GM12878 (cell line): ENCODE measurements at regions not wholly inside any gene's neighbourhood (a gene's known extent, or its start where the extent isn't known, plus 50 kb on each side); places are given as distances from the start of the nearest gene placed in this dataset.

Source experiments
- ATAC-seq: fragments of 200-7000 bp; cut with Tn5 transposase; 3 replicates; pipeline ENCODE4 v1.9.1; 2020; ENCODE audit warnings: mild to moderate bottlenecking, moderate library complexity
- BruUV-seq: library from RNA; stranded (reverse); fragments of 400-500 nt; replicated peaks from 2 replicates; lab custom pipeline; 2021; lab: Mats Ljungman, UMichigan
- CTCF ChIA-PET: fragments of 300-600 bp; sonication (Branson Sonifier 250); formaldehyde crosslinking; extraction: SDS; loops from one replicate; lab custom pipeline; 2021; ENCODE audit warnings: inconsistent platforms; lab: Yijun Ruan, JAX
- POLR2A ChIA-PET: fragments of 350-600 bp; formaldehyde crosslinking; extraction: SDS; loops from one replicate; lab custom pipeline; 2021; ENCODE audit warnings: inconsistent platforms; lab: Charles Lee
- RAD21 ChIA-PET: fragments of 300-600 bp; sonication (Branson Sonifier 250); formaldehyde crosslinking; loops from one replicate; lab custom pipeline; 2023; ENCODE audit warnings: antibody characterized with exemption; ENCODE audit not compliant: unreplicated experiment; lab: Charles Lee
- SMC1A ChIA-PET: fragments of 300-600 bp; sonication (Branson Sonifier 250); formaldehyde crosslinking; loops from one replicate; lab custom pipeline; 2023; ENCODE audit not compliant: unreplicated experiment, uncharacterized antibody; lab: Charles Lee
- DNase-seq: peaks from one replicate; pipeline ENCODE4 v3.0.0-alpha.2; 2011; ENCODE audit warnings: low read depth, low spot score
- FAIRE-seq: peaks from 3 replicates; lab custom pipeline; 2011; peaks lifted over from hg19 to GRCh38; lab: Jason Lieb, UNC
- H2AFZ ChIP-seq: 2 replicates; pipeline ENCODE4 v1.6.0; 2011; ENCODE audit warnings: low read depth, low read length, control low read depth; ENCODE audit not compliant: control insufficient read depth
- H3K27ac ChIP-seq: 2 replicates; pipeline ENCODE4 v1.5.1; 2011; ENCODE audit warnings: control low read depth; ENCODE audit not compliant: control insufficient read depth, insufficient read depth
- H3K27me3 ChIP-seq, 2 experiments: replicated peaks in 1 of 2; 2 replicates each; pipeline versions ENCODE4 v1.6.0 to v1.6.1; 2011; ENCODE audit warnings: low read length in 1 of 2; ENCODE audit not compliant: control insufficient read depth in 2 of 2, insufficient read depth in 2 of 2
- H3K36me3 ChIP-seq, 2 experiments: 2 replicates each; pipeline ENCODE4 v1.5.1; 2011; ENCODE audit warnings: low read length in 1 of 2; ENCODE audit not compliant: control insufficient read depth in 2 of 2, insufficient read depth in 2 of 2
- H3K4me1 ChIP-seq: 2 replicates; pipeline ENCODE4 v1.6.1; 2011; ENCODE audit warnings: mild to moderate bottlenecking, low read length, moderate library complexity, mixed read lengths; ENCODE audit not compliant: control insufficient read depth, insufficient read depth
- H3K4me2 ChIP-seq: 2 replicates; pipeline ENCODE4 v1.6.0; 2011; ENCODE audit warnings: control low read depth; ENCODE audit not compliant: control insufficient read depth, insufficient read depth
- H3K4me3 ChIP-seq: fragments of 200-600 bp; sonication (generic); 2 replicates; pipeline ENCODE4 v1.5.1; 2016
- H3K79me2 ChIP-seq: 2 replicates; pipeline ENCODE4 v1.6.0; 2011; ENCODE audit warnings: low read length; ENCODE audit not compliant: control insufficient read depth, insufficient read depth
- H3K9ac ChIP-seq: 2 replicates; pipeline ENCODE4 v1.8.0; 2011; ENCODE audit warnings: low read length, control low read depth, mixed read lengths; ENCODE audit not compliant: control insufficient read depth, insufficient read depth
- H3K9me3 ChIP-seq: replicated peaks from 3 replicates; pipeline ENCODE4 v1.5.1; 2011; ENCODE audit warnings: mild to moderate bottlenecking, low read length; ENCODE audit not compliant: control insufficient read depth, insufficient read depth
- H4K20me1 ChIP-seq: 2 replicates; pipeline ENCODE4 v1.6.0; 2011; ENCODE audit not compliant: control insufficient read depth, insufficient read depth
- CHD1 ChIP-seq: IDR thresholded peaks from 2 replicates; pipeline ENCODE4 v1.6.1; 2012; ENCODE audit warnings: low read depth, low read length, improper control_type of control experiment
- EED ChIP-seq: sonication (generic); IDR thresholded peaks from 2 replicates; pipeline ENCODE4 v1.6.1; 2016; ENCODE audit warnings: antibody characterized with exemption, low read depth
- HDAC6 ChIP-seq: fragments of 200-600 bp; sonication (generic); IDR thresholded peaks from one replicate; pipeline ENCODE4 v1.8.0; 2017; ENCODE audit warnings: antibody characterized with exemption; ENCODE audit not compliant: unreplicated experiment
- MYB ChIP-seq: fragments of 150-350 bp; IDR thresholded peaks from 2 replicates; pipeline ENCODE4 v1.6.1; 2014; ENCODE audit warnings: mild to moderate bottlenecking, low read depth, low read length, borderline replicate concordance
- RBBP5 ChIP-seq: fragments of 200-600 bp; sonication (generic); conservative IDR thresholded peaks from 2 replicates; pipeline ENCODE4 v1.6.1; 2016
- SPI1 ChIP-seq: IDR thresholded peaks from 2 replicates; pipeline ENCODE4 v1.6.1; 2011; ENCODE audit warnings: low read depth, mild to moderate bottlenecking, low read length, moderate library complexity, borderline replicate concordance; ENCODE audit not compliant: insufficient read depth
- SRF ChIP-seq, 2 experiments: IDR thresholded peaks; 2 replicates each; pipeline ENCODE4 v1.6.1; 2011; ENCODE audit warnings: low read depth in 2 of 2, low read length in 2 of 2, mild to moderate bottlenecking in 1 of 2, moderate library complexity in 1 of 2
- whole genome bisulfite sequencing: methylation state at CpG from one replicate; pipeline ENCODE4 v1.1.6; 2016; ENCODE audit warnings: low lambda C conversion rate; ENCODE audit not compliant: insufficient replicate concordance, insufficient coverage; ENCODE audit errors: missing lambda C conversion rate; 5-methylcytosine and 5-hydroxymethylcytosine counted together
- in situ Hi-C: fragments of 300-500 bp; cut with MboI; formaldehyde crosslinking; loops from 9 replicates; pipeline ENCODE4 v1.14.3; 2018; ENCODE audit warnings: mixed read lengths
- intact Hi-C: fragments of 100-400 bp; cut with micrococcal nuclease; formaldehyde crosslinking; loops from one replicate; pipeline ENCODE4 v1.14.2; 2022; ENCODE audit not compliant: unreplicated experiment
- TF ChIP-seq, protein P1 (sequence below): fragments of 150-350 bp; IDR thresholded peaks from 2 replicates; pipeline ENCODE4 v1.6.1; 2016; ENCODE audit warnings: low read depth, low read length

DNA sequence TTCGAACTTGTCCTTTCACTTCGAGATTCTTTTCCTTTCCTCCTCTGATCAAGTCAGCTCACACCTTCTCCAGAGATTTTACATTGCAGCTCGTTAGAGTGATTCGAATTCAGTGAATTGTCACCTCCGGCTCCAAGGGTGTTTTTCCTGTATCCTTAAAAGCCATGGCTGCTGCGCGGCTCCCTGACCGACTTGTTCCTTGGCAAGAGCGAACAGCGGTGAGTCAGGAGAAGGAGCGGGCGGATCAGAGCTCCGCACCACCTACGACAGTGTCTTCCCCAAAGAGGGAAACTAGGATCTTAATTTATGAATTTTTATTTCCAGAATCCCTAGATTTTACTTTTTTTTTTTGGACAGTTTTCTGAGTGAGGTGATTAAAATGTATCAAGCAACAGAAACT, 204.4 kb upstream of the ADGRL2 start:
- no peak overlapping the region for H2AFZ ChIP-seq

DNA sequence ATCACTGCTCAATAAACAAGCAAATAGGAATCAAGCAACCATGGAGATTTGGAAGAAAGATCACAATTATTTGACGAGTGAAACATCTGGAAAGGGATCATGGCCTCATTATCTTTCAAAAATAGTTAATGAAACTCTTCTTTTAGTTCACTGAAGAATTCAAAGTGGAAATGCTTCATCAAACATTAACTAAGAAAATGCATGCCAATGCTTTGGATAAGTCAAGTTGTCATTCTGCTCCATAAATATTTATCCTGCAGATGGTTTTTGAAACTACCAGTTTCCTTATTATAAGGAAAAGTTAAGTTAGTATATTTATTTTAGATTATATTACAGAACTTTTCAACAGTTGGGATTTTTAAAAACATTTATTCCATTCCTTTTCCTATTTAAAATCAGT, 206.5 kb upstream of the ADGRL2 start:
- H3K79me2 ChIP-seq, result no peaks in the 10 kb centered on the region
- ChIA-PET POLR2A (interaction anchor here (1.1 kb wide), 1 partner anchor 9 kb away, joined by 3 read pairs; no protein-coding TSS in a partner anchor), SMC1A (interaction anchor here (1.0 to 18.8 kb wide), 4 partner anchors 10 to 43 kb away, joined by 3 to 210 read pairs (median 56); no protein-coding TSS in a partner anchor), CTCF (interaction anchor here (1.7 to 3.9 kb wide), 3 partner anchors 10 to 45 kb away, joined by 5 to 29 read pairs (median 10); no protein-coding TSS in a partner anchor), RAD21 (interaction anchor here (1.8 to 4.4 kb wide), 2 partner anchors 10 to 44 kb away, joined by 6 to 28 read pairs; no protein-coding TSS in a partner anchor)
- BruUV-seq, result no TSS peak
- in situ Hi-C loops (no loop called here), intact Hi-C loops (no loop called here)
- H3K9ac ChIP-seq, result no peak overlapping the region
- no peaks in the 10 kb centered on the region; the same call in 2 of the 3 replicates for H3K9me3 ChIP-seq
- FAIRE-seq (no peak), ATAC-seq (no peak), DNase-seq (no peak)
- H3K4me2 ChIP-seq, result no peak overlapping the region
- no peak overlapping the region for H3K27ac ChIP-seq
- H3K4me1 ChIP-seq, result peaks cover 9% of the 10 kb centered on the region
- H3K4me3 ChIP-seq, result no peak overlapping the region
- H2AFZ ChIP-seq, result no peak overlapping the region
- no peaks in the 10 kb centered on the region for H4K20me1 ChIP-seq
- H3K36me3 ChIP-seq, result no peaks in the 10 kb centered on the region
- 50% methylated on average over 1 of the region's 1 CpG for WGBS
- no peaks in the 10 kb centered on the region for H3K27me3 ChIP-seq
- TF ChIP-seq SPI1 (no peak), EED (no peak), RBBP5 (no peak), MYB (no peak), CHD1 (no peak), HDAC6 (no peak)
- TF ChIP-seq, protein P1, sequence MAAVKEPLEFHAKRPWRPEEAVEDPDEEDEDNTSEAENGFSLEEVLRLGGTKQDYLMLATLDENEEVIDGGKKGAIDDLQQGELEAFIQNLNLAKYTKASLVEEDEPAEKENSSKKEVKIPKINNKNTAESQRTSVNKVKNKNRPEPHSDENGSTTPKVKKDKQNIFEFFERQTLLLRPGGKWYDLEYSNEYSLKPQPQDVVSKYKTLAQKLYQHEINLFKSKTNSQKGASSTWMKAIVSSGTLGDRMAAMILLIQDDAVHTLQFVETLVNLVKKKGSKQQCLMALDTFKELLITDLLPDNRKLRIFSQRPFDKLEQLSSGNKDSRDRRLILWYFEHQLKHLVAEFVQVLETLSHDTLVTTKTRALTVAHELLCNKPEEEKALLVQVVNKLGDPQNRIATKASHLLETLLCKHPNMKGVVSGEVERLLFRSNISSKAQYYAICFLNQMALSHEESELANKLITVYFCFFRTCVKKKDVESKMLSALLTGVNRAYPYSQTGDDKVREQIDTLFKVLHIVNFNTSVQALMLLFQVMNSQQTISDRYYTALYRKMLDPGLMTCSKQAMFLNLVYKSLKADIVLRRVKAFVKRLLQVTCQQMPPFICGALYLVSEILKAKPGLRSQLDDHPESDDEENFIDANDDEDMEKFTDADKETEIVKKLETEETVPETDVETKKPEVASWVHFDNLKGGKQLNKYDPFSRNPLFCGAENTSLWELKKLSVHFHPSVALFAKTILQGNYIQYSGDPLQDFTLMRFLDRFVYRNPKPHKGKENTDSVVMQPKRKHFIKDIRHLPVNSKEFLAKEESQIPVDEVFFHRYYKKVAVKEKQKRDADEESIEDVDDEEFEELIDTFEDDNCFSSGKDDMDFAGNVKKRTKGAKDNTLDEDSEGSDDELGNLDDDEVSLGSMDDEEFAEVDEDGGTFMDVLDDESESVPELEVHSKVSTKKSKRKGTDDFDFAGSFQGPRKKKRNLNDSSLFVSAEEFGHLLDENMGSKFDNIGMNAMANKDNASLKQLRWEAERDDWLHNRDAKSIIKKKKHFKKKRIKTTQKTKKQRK, result no peak

More for the DNA sequence above, 204.4 kb upstream of the ADGRL2 start:
- in situ Hi-C loops, result no loop called here
- SMC1A ChIA-PET, result interaction anchor here (1.1 to 4.9 kb wide), 8 partner anchors 8 to 162 kb away, joined by 3 to 95 read pairs (median 10); no protein-coding TSS in a partner anchor
- no peaks in the 10 kb centered on the region for H3K36me3 ChIP-seq
- H3K4me3 ChIP-seq, result no peak overlapping the region
- H3K79me2 ChIP-seq, result no peaks in the 10 kb centered on the region
- no peak for ATAC-seq
- CTCF ChIA-PET, result interaction anchor here (1.0 to 2.0 kb wide), 2 partner anchors 10 to 48 kb away, joined by 3 to 15 read pairs; no protein-coding TSS in a partner anchor
- H3K9me3 ChIP-seq, result no peaks in the 10 kb centered on the region
- intact Hi-C loops, result no loop called here
- BruUV-seq, result no TSS peak
- H3K4me2 ChIP-seq, result no peak overlapping the region
- POLR2A ChIA-PET, result no interaction called here
- no peak overlapping the region for H3K27ac ChIP-seq
- H3K4me1 ChIP-seq, result peaks cover 9% of the 10 kb centered on the region
- no peaks in the 10 kb centered on the region for H4K20me1 ChIP-seq
- RAD21 ChIA-PET, result interaction anchor here (0.8 to 3.8 kb wide), 2 partner anchors 11 to 45 kb away, joined by 6 to 77 read pairs; no protein-coding TSS in a partner anchor
- no peak for TF ChIP-seq SRF (IDR thresholded peaks at IDR 0.05; ENCODE audit: low read depth in 2 of 2, low read length in 2 of 2)
- TF ChIP-seq, all 136 proteins: peak for 0
- no peak for FAIRE-seq
- Histone ChIP-seq H3K27me3 (no peaks in the 10 kb centered on the region), H3K9ac (no peak overlapping the region)
- DNase-seq, result no peak
- WGBS, result 63% methylated on average over 14 of the region's 14 CpGs
